ENCODE measurements at regions not wholly inside any gene's neighbourhood (a gene's known extent, or its start where the extent isn't known, plus 50 kb on each side); places are given as distances from the start of the nearest gene placed in this dataset.

- DNase-seq (ENCODE audit: extremely low read depth in 1 of 4, low spot score in 3 of 4): no peak
- Histone ChIP-seq H3K36me3 (ENCODE audit: control insufficient read depth, insufficient read depth, low read length) (no peaks in the 10 kb centered on the region), H2AFZ (ENCODE audit: low read depth, low read length) (no peak overlapping the region), H4K20me1 (replicated peaks; ENCODE audit: control insufficient read depth, insufficient read depth, low read length) (no peaks in the 10 kb centered on the region; the same call in 1 of the 2 replicates), H3K9me1 (ENCODE audit: control insufficient read depth, insufficient read depth, low read length) (no peaks in the 10 kb centered on the region), H3K4me2 (ENCODE audit: insufficient read depth, low read length) (no peak overlapping the region), H3K27me3 (ENCODE audit: control insufficient read depth in 2 of 2, insufficient read depth in 2 of 2, low read length in 2 of 2) (peaks cover 0 to 11% of the 10 kb centered on the region in 2 experiments; a peak in 1 of 5 replicates), H3K9me3 (replicated peaks; ENCODE audit: control insufficient read depth, insufficient read depth, low read depth, low read length) (no peaks in the 10 kb centered on the region), H3K4me1 (replicated peaks in 1 of 2; ENCODE audit: control insufficient read depth in 2 of 2, insufficient read depth in 2 of 2, low read length in 2 of 2) (no peaks in the 10 kb centered on the region), H3K9ac (ENCODE audit: insufficient read depth in 1 of 2, low read depth in 2 of 2, low read length in 2 of 2) (no peak overlapping the region), H3K79me2 (ENCODE audit: control insufficient read depth, insufficient read depth, low read length) (no peaks in the 10 kb centered on the region), H3K4me3 (no peak overlapping the region), H3K27ac (ENCODE audit: extremely low read depth, low read depth, low read length) (no peak overlapping the region)
- ChIA-PET CTCF (ENCODE audit: low intra/inter-chr PET ratio) (no interaction called here), POLR2A (no interaction called here)
- in situ Hi-C loops (cut with MboI): no loop called here
- no TSS peak for BruUV-seq (replicated peaks)
- no peak for ATAC-seq
- FAIRE-seq: no peak
- intact Hi-C loops (cut with micrococcal nuclease): no loop called here
- TF ChIP-seq ATF1 (CRISPR knock-in tag; IDR thresholded peaks at IDR 0.05): no peak
- TF ChIP-seq ATF1 (tag; IDR thresholded peaks at IDR 0.05): no peak
- TF ChIP-seq CREM (IDR thresholded peaks at IDR 0.05; ENCODE audit: low read depth): no peak
- no peak for TF ChIP-seq ZNF668 (CRISPR knock-in tag; IDR thresholded peaks at IDR 0.05)
- no peak for TF ChIP-seq ZBTB33 (CRISPR knock-in tag; IDR thresholded peaks at IDR 0.05)
- no peak for TF ChIP-seq ZNF592 (IDR thresholded peaks at IDR 0.05)
- TF ChIP-seq, protein P1, sequence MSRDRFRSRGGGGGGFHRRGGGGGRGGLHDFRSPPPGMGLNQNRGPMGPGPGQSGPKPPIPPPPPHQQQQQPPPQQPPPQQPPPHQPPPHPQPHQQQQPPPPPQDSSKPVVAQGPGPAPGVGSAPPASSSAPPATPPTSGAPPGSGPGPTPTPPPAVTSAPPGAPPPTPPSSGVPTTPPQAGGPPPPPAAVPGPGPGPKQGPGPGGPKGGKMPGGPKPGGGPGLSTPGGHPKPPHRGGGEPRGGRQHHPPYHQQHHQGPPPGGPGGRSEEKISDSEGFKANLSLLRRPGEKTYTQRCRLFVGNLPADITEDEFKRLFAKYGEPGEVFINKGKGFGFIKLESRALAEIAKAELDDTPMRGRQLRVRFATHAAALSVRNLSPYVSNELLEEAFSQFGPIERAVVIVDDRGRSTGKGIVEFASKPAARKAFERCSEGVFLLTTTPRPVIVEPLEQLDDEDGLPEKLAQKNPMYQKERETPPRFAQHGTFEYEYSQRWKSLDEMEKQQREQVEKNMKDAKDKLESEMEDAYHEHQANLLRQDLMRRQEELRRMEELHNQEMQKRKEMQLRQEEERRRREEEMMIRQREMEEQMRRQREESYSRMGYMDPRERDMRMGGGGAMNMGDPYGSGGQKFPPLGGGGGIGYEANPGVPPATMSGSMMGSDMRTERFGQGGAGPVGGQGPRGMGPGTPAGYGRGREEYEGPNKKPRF (IDR thresholded peaks at IDR 0.05; ENCODE audit: low read depth, low read length): no peak
- TF ChIP-seq ZNF143 (CRISPR knock-in tag; IDR thresholded peaks at IDR 0.05): no peak
- TF ChIP-seq EZH2 (IDR thresholded peaks at IDR 0.05; ENCODE audit: borderline replicate concordance, low read depth, low read length): no peak
- TF ChIP-seq HMG20A (CRISPR knock-in tag; conservative IDR thresholded peaks at IDR 0.05): no peak
- no peak for TF ChIP-seq PPARD (CRISPR knock-in tag; IDR thresholded peaks at IDR 0.05)
- TF ChIP-seq TAF9B (IDR thresholded peaks at IDR 0.05; ENCODE audit: partially characterized antibody): no peak
- TF ChIP-seq, protein P2, sequence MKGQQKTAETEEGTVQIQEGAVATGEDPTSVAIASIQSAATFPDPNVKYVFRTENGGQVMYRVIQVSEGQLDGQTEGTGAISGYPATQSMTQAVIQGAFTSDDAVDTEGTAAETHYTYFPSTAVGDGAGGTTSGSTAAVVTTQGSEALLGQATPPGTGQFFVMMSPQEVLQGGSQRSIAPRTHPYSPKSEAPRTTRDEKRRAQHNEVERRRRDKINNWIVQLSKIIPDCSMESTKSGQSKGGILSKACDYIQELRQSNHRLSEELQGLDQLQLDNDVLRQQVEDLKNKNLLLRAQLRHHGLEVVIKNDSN (CRISPR knock-in tag; IDR thresholded peaks at IDR 0.05): no peak
- no peak for TF ChIP-seq ZNF134 (CRISPR knock-in tag; conservative IDR thresholded peaks at IDR 0.05)
- TF ChIP-seq ZNF445 (CRISPR knock-in tag; IDR thresholded peaks at IDR 0.05; ENCODE audit: low read depth): no peak
- WGBS (ENCODE audit: insufficient coverage, low coverage, missing lambda C conversion rate): 0% methylated on average over 1 of the region's 1 CpG
Observed at GRCh38 chr2:129061769-129062121, 743.1 kb upstream of the HS6ST1 start.
